Activated CD8-positive, alpha-beta memory T cell treated with anti-CD3 and anti-CD28 coated beads, Interleukin-2, amount 50 U/mL, for 1 hour (primary cell): ENCODE measurements at regions not wholly inside any gene's neighbourhood (a gene's known extent, or its start where the extent isn't known, plus 50 kb on each side); places are given as distances from the start of the nearest gene placed in this dataset.
"Not testable (repeated sequence)": the region's sequence is repeated elsewhere in the genome, so short reads cannot be mapped to it uniquely, and the experiment has no call there.

Experiments used
- DNase-seq: peaks from one replicate; pipeline ENCODE4 v3.0.0-alpha.2; 2020; ENCODE audit errors: extremely low read depth

- no peak for DNase-seq
Observed at GRCh38 chr1:222416001-222416791, 131.7 kb downstream of the HHIPL2 start.

- no peak for DNase-seq
Observed at GRCh38 chr1:222415441-222415840, 132.5 kb downstream of the HHIPL2 start.

GRCh38 chr1:222413991-222414549 lies 133.8 kb downstream of the HHIPL2 start:
- no peak for DNase-seq

- DNase-seq = no peak
Observed at GRCh38 chr1:222413436-222413835, 134.5 kb downstream of the HHIPL2 start.

GRCh38 chr1:222404710-222405109 lies 143.2 kb downstream of the HHIPL2 start:
- no peak for DNase-seq

- DNase-seq = no peak
Observed at GRCh38 chr1:222399197-222399596, 148.7 kb downstream of the HHIPL2 start.

GRCh38 chr1:222394224-222394623 lies 153.7 kb downstream of the HHIPL2 start:
- DNase-seq = no peak

- DNase-seq = no peak
Observed at GRCh38 chr1:222392556-222392955, 155.3 kb downstream of the HHIPL2 start.

GRCh38 chr1:222390181-222390580 lies 157.7 kb downstream of the HHIPL2 start:
- DNase-seq = no peak

- DNase-seq = no peak
Observed at GRCh38 chr1:222387007-222387814, 160.7 kb downstream of the HHIPL2 start.

GRCh38 chr1:222385955-222386354 lies 161.9 kb downstream of the HHIPL2 start:
- DNase-seq = no peak

GRCh38 chr1:222385262-222385661 lies 162.6 kb downstream of the HHIPL2 start:
- no peak for DNase-seq

GRCh38 chr1:222384531-222384930 lies 163.4 kb downstream of the HHIPL2 start:
- no peak for DNase-seq

GRCh38 chr1:222382171-222382570 lies 165.7 kb downstream of the HHIPL2 start:
- no peak for DNase-seq

- DNase-seq = no peak
Observed at GRCh38 chr1:222377428-222378088, 170.3 kb downstream of the HHIPL2 start.

- DNase-seq = not testable (repeated sequence)
Observed at GRCh38 chr1:222376791-222377190, 171.1 kb downstream of the HHIPL2 start.

GRCh38 chr1:222375701-222376100 lies 172.2 kb downstream of the HHIPL2 start:
- DNase-seq = no peak

GRCh38 chr1:222373831-222374602 lies 173.9 kb downstream of the HHIPL2 start:
- DNase-seq = no peak

- no peak for DNase-seq
Observed at GRCh38 chr1:222373216-222373615, 174.7 kb downstream of the HHIPL2 start.

GRCh38 chr1:222372221-222372620 lies 175.7 kb downstream of the HHIPL2 start:
- no peak for DNase-seq

GRCh38 chr1:222370913-222371675 lies 176.8 kb downstream of the HHIPL2 start:
- DNase-seq = no peak
